ENCODE measurements at regions not wholly inside any gene's neighbourhood (a gene's known extent, or its start where the extent isn't known, plus 50 kb on each side); places are given as distances from the start of the nearest gene placed in this dataset.

DNA sequence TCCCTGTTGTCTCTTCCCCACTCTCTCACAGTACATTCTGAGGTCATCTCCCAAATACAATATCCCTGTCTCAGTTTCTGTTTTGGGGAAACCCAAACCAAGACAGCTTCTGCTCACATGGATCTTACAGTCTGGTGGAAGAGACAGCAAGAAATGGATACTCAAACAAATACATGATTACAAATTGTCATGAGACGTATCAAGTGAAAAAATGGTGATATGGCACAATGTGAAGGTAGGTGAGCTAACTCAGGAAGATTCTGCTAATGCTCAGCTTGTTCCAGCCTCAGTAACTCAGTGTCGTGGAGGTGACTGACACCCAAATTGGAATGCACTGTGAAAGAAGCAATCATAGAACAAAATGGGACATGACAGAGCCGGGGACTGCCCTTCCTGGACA lies 68.3 kb downstream of the CHST1 start:
- no peak for DNase-seq (ENCODE audit: low spot score)
- TF ChIP-seq, protein P1, sequence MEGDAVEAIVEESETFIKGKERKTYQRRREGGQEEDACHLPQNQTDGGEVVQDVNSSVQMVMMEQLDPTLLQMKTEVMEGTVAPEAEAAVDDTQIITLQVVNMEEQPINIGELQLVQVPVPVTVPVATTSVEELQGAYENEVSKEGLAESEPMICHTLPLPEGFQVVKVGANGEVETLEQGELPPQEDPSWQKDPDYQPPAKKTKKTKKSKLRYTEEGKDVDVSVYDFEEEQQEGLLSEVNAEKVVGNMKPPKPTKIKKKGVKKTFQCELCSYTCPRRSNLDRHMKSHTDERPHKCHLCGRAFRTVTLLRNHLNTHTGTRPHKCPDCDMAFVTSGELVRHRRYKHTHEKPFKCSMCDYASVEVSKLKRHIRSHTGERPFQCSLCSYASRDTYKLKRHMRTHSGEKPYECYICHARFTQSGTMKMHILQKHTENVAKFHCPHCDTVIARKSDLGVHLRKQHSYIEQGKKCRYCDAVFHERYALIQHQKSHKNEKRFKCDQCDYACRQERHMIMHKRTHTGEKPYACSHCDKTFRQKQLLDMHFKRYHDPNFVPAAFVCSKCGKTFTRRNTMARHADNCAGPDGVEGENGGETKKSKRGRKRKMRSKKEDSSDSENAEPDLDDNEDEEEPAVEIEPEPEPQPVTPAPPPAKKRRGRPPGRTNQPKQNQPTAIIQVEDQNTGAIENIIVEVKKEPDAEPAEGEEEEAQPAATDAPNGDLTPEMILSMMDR (IDR thresholded peaks at IDR 0.05; ENCODE audit: extremely low read depth, missing control alignments), result no peak

DNA sequence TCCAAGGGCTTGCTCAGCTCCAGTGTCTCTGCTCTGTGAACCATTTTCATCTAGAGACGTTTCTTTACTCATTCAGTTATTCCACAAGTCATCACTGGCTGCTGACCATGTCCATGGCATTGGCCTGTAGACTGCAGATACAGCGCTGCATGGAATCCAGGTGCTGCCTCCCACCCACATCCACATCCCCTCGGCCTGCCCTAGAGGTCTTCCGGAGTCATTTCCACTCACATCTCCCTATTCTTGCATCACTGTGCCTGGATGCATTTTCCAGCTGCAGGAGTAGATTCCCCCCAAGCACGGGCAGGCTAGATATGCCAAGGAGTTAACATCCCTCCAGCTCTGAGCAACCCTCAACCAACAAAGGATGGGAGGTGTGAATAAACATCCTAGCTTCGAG lies 68.9 kb downstream of the CHST1 start:
- no peak for DNase-seq (ENCODE audit: low spot score)
- TF ChIP-seq, protein P1 (IDR thresholded peaks at IDR 0.05; ENCODE audit: extremely low read depth, missing control alignments), result no peak

DNA sequence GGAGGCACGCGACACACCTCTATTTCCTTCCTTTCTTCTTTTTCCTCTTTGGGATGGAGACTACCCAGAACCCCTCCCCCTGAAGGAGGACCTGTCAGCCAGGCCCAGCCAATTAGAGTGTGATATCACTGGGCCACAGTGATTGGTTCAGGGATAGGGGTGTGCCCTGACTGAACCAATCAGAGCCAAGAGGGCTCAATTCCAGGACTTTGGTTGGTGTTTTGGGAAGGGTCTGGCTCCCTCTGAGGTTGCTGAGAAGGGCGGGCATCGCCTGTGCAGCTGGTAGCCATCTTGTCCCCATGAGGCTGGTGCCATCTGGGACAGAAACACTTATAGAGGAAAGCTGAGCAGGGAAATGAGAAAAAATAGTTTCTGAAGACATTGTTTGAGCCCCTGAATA lies 71.4 kb downstream of the CHST1 start:
- DNase-seq (ENCODE audit: low spot score), result no peak

DNA sequence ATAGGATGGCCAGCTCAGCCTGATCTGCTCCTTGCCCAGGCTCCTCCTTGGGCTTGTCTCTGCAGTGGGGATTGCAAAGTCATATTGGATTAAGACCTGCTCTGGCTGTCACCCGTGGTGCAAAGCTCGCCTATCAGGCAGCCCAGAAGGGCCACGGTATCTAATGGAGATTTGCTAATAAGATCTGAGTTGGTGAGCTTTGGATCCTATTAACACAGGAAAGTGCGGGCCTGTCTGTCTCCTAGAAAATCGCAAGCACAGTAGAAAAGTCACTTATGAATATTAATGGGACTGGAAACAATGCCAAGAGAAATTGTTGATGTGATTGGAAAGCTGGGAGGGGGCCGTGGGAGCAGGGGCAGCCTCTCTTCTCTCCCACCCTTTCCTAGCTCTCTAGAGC lies 72.8 kb downstream of the CHST1 start:
- DNase-seq (ENCODE audit: low spot score), result no peak
- TF ChIP-seq, protein P1 (IDR thresholded peaks at IDR 0.05; ENCODE audit: extremely low read depth, missing control alignments), result no peak

More for the DNA sequence above, 71.4 kb downstream of the CHST1 start:
- TF ChIP-seq, protein P1 (IDR thresholded peaks at IDR 0.05; ENCODE audit: extremely low read depth, missing control alignments), result no peak

DNA sequence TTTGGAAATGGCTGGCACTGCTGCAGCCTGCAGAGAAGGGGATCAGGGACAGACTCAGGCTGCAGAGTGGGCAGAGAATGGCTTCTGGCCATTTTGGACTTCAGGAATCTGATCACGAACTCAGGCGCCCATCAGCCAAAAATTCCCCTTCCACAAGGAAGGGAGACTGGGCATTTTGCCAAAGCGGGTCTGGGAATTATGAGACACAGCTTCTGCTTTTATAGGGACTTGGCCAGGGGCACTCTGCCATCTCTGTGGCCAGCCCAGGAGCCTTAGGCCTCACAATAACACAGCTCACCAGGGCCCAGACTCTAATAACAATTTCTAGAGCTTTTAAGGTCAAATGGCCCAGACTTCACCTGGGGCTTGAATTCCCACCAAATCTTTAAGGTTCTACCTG lies 74.7 kb downstream of the CHST1 start:
- no peak for DNase-seq (ENCODE audit: low spot score)
- TF ChIP-seq, protein P1 (IDR thresholded peaks at IDR 0.05; ENCODE audit: extremely low read depth, missing control alignments), result no peak

DNA sequence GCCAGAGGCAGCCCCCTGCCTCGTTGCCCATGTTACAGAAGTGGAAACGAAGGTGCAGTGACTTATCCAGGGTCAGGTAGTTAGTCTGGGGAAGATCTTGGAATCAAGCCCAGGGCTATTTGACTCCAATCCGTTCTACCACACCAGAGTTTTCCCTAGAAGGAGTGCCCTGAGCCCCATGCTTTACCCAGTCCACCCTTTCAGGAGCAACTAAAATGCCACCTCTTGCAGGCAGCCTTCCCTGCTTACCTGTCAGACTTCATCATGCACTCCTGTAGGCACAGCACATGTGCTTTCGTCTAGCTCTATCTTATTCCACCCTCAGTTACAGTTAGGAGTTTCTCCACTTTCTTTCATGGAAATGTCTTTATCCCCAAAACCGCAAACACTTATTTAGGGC lies 80.2 kb downstream of the CHST1 start:
- no peak for DNase-seq (ENCODE audit: low spot score)
- TF ChIP-seq, protein P1 (IDR thresholded peaks at IDR 0.05; ENCODE audit: extremely low read depth, missing control alignments), result no peak

DNA sequence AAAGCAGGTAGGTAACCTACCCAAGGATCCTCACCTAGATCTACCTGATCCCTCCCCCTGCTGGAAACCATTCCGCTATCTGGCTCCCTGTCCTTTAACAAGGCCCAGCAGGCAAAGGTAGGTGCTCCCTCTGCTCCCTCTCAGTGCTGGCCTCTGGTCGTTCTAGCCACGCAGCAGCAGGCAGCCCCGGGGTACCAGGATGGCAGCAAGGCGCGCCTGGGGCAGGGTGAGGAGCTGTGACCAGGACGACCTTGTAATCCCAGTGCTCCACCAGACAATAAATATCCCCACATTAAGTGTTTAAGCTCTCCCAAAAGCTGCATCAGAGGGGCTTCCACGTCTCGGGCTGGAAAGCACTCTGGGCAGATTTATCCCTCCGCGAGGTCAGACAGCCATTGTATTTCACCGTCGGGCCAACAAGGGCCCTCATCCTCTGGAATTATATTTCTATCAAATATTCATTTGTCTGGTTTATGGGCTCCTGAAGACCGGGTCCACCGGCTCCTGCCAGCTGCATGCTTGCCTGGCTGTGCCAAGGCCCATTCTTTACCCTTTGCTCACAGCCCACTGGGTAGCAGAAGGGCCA lies 81.3 kb downstream of the CHST1 start:
- TF ChIP-seq, protein P1 (IDR thresholded peaks at IDR 0.05; ENCODE audit: extremely low read depth, missing control alignments), result no peak
- no peak for DNase-seq (ENCODE audit: low spot score)

Data from GM20000 (cell line).